IPS DF 6.9 (cell line): ENCODE measurements at regions not wholly inside any gene's neighbourhood (a gene's known extent, or its start where the extent isn't known, plus 50 kb on each side); places are given as distances from the start of the nearest gene placed in this dataset.

Experiments used
- DNase-seq: peaks from one replicate; pipeline ENCODE4 v3.0.0-alpha.2; 2013; ENCODE audit warnings: low read depth, low spot score
- H3K27ac ChIP-seq: one replicate; pipeline ENCODE4 v1.5.1; 2013; ENCODE audit warnings: low read length, control low read depth
- H3K27me3 ChIP-seq: 2 replicates; pipeline ENCODE4 v1.6.1; 2013; ENCODE audit warnings: mild to moderate bottlenecking, low read length; ENCODE audit not compliant: control insufficient read depth, insufficient read depth
- H3K36me3 ChIP-seq: 2 replicates; pipeline ENCODE4 v1.6.1; 2013; ENCODE audit warnings: low read length; ENCODE audit not compliant: control insufficient read depth, insufficient read depth
- H3K4me1 ChIP-seq: 2 replicates; pipeline ENCODE4 v1.6.1; 2013; ENCODE audit warnings: low read length; ENCODE audit not compliant: control insufficient read depth, insufficient read depth
- H3K4me3 ChIP-seq: 2 replicates; pipeline ENCODE4 v1.5.1; 2013; ENCODE audit warnings: mild to moderate bottlenecking, low read length
- H3K9me3 ChIP-seq: 2 replicates; pipeline ENCODE4 v1.6.1; 2013; ENCODE audit warnings: low read length, inconsistent platforms; ENCODE audit not compliant: control insufficient read depth, insufficient read depth
- WGBS: extraction: QIAGEN DNeasy Blood & Tissue Kit; methylation state at CpG from one replicate; pipeline ENCODE4 v1.1.7; 2013; ENCODE audit warnings: mixed read lengths, missing lambda C conversion rate; ENCODE audit not compliant: insufficient read length, insufficient coverage; 5-methylcytosine and 5-hydroxymethylcytosine counted together

DNA sequence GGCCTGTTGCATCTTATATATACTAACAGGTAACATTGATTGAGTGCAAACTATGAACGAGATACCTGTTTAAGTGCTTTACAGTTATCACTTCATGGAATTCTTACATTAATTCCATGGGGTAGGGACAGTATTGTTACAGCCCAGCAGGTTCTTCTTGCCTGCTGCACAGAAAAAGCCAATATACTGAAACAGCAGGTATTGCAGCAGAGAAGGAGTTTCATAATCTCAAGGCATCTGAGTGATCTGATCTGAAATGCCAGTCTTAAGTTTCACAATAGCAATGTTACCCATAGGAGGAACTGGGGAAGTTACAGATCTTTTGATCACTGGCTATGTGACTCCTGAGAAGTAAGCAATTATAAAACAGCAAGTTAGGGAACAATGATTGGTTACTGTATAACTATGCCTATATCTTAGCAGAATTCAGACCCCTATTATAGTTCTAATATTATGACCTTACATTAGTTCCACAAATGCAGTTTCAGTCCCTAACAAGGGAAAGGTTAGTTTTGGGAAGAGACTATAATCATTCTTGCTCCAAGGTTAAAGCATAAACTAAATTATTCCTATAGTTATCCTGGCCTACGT lies 126.5 kb upstream of the BNC2 start:
- no peak for DNase-seq
- Histone ChIP-seq H3K9me3 (no peaks in the 10 kb centered on the region), H3K4me1 (no peaks in the 10 kb centered on the region), H3K27me3 (no peaks in the 10 kb centered on the region), H3K4me3 (no peak overlapping the region), H3K27ac (no peak overlapping the region), H3K36me3 (no peaks in the 10 kb centered on the region)
- no CpG with 5 or more reads among the region's 2 CpGs for WGBS

- Histone ChIP-seq H3K27ac (no peak overlapping the region), H3K4me3 (no peak overlapping the region), H3K4me1 (no peaks in the 10 kb centered on the region), H3K36me3 (no peaks in the 10 kb centered on the region), H3K9me3 (no peaks in the 10 kb centered on the region), H3K27me3 (no peaks in the 10 kb centered on the region)
- DNase-seq = no peak
- WGBS = no CpG with 5 or more reads among the region's 2 CpGs
These were observed 121.7 kb upstream of the BNC2 start for GRCh38 chr9:16992138-16992537.

DNA sequence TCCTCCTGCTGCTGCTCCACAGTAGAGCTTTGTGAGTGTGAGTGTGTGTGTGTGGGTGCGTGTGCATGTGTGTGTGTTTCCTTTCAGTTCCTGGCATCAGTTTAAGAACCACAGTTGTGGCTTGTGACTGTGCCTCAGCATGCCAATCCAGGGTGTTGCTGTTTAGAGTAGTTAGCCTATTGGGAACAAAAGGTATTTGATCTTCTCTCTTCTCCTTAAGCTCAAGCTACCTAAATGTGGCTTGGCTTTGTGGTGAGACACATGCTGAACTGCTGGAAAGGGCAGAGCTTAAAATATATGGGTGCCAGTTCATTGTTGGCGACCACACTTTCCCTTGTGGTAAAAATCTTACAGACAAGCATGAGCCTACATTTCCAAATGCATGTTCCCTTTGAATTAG lies 116.6 kb upstream of the BNC2 start:
- Histone ChIP-seq H3K4me3 (no peak overlapping the region), H3K9me3 (no peaks in the 10 kb centered on the region), H3K4me1 (0 out of 2 replicates have a peak, but pooled peaks cover 2% of the 10 kb centered on the region), H3K36me3 (no peaks in the 10 kb centered on the region), H3K27me3 (no peaks in the 10 kb centered on the region), H3K27ac (no peak overlapping the region)
- WGBS = no CpG with 5 or more reads among the region's 2 CpGs
- DNase-seq = no peak

GRCh38 chr9:16986556-16986955 lies 116.1 kb upstream of the BNC2 start:
- H3K27ac ChIP-seq = no peak overlapping the region
- no peaks in the 10 kb centered on the region for H3K9me3 ChIP-seq

GRCh38 chr9:16985559-16986348 lies 115.3 kb upstream of the BNC2 start:
- Histone ChIP-seq H3K27ac (no peak overlapping the region), H3K27me3 (no peaks in the 10 kb centered on the region), H3K4me3 (no peak overlapping the region), H3K36me3 (no peaks in the 10 kb centered on the region), H3K4me1 (0 out of 2 replicates have a peak, but pooled peaks cover 2% of the 10 kb centered on the region), H3K9me3 (no peaks in the 10 kb centered on the region)
- DNase-seq = no peak
- no CpG with 5 or more reads among the region's 12 CpGs for WGBS

More at GRCh38 chr9:16986556-16986955, 116.1 kb upstream of the BNC2 start:
- Histone ChIP-seq H3K4me1 (0 out of 2 replicates have a peak, but pooled peaks cover 2% of the 10 kb centered on the region), H3K36me3 (no peaks in the 10 kb centered on the region), H3K27me3 (no peaks in the 10 kb centered on the region), H3K4me3 (no peak overlapping the region)
- no CpG with 5 or more reads among the region's 4 CpGs for WGBS
- no peak for DNase-seq

DNA sequence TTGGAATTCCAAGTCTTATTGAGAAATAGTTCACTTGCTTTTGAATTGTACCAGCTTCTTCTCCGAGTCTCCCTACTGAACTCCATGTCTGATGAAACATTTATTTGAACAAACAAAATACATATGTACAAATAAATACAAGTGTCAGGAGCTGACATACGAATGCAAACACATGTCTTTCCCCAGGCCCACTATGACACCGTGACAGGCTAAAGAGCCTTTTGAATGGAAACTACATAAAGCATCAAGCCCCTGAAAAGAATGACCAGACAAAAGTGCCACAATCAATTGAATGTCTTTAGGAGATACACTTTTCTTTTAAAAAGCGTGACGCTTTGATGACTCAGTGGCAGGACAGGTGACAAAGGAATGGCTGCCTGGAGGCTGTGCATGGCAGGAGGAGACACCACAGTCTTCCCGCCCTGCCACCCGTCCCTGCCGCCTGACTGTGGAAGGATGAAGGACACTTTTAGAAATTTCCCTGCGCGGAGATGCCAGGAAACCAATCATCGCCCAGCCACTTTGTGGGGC lies 112.4 kb upstream of the BNC2 start:
- no CpG with 5 or more reads among the region's 11 CpGs for WGBS
- DNase-seq = no peak

DNA sequence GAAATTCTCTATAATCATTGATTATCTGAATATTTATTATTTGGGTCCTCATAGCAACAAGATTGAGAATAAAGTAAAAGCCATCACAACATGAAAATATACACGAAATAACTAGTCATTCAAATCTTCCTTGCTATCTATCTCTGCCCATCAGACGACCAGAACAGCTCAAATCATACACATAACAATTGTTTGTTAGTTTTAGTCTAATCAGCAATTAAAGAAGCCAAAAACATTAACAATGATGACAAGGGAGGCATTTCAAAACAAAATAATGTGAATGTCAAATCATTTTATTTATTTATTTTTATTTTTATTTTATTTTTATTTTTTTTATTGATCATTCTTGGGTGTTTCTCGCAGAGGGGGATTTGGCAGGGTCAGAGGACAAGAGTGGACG lies 106.0 kb upstream of the BNC2 start:
- Histone ChIP-seq H3K27ac (no peak overlapping the region), H3K27me3 (no peaks in the 10 kb centered on the region), H3K9me3 (no peaks in the 10 kb centered on the region), H3K4me3 (no peak overlapping the region), H3K36me3 (no peaks in the 10 kb centered on the region), H3K4me1 (no peaks in the 10 kb centered on the region)
- no CpG with 5 or more reads among the region's 4 CpGs for WGBS
- no peak for DNase-seq

More for the DNA sequence above, 112.4 kb upstream of the BNC2 start:
- H3K27me3 ChIP-seq = no peaks in the 10 kb centered on the region
- H3K9me3 ChIP-seq = no peaks in the 10 kb centered on the region
- H3K36me3 ChIP-seq = no peaks in the 10 kb centered on the region
- no peak overlapping the region for H3K4me3 ChIP-seq
- H3K4me1 ChIP-seq = 0 out of 2 replicates have a peak, but pooled peaks cover 2% of the 10 kb centered on the region
- H3K27ac ChIP-seq = no peak overlapping the region

DNA sequence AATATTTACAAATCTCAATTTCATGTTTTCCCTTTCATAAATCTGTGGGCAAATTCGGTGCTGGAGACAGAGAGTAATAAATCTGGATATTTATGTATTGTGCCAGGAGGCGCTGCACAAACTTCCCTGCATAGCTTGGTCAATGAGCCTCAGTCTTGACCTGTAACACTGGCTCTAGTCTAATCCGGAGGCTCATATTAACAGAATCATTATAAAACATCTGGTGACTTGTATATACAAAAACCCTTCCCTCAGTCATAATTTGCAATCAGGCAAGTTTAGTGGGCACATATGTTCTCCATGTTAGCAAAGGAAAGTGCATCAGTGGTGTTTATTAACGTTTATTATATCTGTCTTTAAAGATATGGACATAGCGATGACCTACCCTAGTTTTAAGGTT lies 104.0 kb upstream of the BNC2 start:
- Histone ChIP-seq H3K4me1 (no peaks in the 10 kb centered on the region), H3K27ac (no peak overlapping the region), H3K4me3 (no peak overlapping the region), H3K36me3 (no peaks in the 10 kb centered on the region), H3K9me3 (no peaks in the 10 kb centered on the region), H3K27me3 (no peaks in the 10 kb centered on the region)
- WGBS = no CpG with 5 or more reads among the region's 5 CpGs
- no peak for DNase-seq

DNA sequence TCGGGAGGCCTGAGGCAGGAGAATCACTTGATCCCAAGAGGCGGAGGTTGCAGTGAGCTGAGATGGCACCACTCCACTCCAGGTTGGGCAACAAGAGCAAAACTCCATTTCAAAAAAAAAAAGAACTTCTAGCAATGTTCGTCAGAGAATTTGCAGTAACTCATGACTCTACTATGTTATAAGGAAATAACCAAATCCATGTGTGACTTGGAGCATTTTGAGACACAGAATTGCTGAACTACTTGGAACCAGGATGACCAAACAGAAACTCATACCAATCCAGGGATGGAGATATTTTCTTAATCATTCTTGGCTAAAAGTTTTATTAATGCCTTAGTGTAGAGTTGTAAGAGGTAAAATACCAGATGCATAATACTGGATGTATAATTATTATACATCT lies 99.9 kb upstream of the BNC2 start:
- Histone ChIP-seq H3K9me3 (no peaks in the 10 kb centered on the region), H3K27ac (no peak overlapping the region), H3K27me3 (no peaks in the 10 kb centered on the region), H3K36me3 (no peaks in the 10 kb centered on the region), H3K4me1 (no peaks in the 10 kb centered on the region), H3K4me3 (no peak overlapping the region)
- DNase-seq = no peak
- WGBS = no CpG with 5 or more reads among the region's 3 CpGs

DNA sequence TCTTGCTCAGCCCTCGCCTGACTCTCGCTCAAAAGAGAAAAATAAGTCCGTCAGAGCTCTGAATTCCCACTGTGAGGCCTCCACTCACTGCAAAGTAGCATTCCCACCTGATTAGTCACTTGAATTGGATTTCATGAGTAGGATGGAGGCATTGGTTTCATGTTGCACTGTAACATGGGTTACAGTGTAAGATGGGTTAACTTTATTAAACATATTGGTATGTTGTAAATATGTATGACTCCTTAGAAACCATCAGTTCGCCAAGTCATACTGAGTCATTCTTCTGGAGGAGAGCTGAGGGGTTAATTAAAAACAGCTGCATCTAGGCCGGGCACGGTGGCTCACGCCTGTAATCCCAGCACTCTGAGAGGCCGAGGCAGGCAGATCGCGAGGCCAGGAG lies 93.8 kb upstream of the BNC2 start:
- Histone ChIP-seq H3K4me1 (no peaks in the 10 kb centered on the region), H3K27me3 (no peaks in the 10 kb centered on the region), H3K36me3 (no peaks in the 10 kb centered on the region), H3K9me3 (no peaks in the 10 kb centered on the region), H3K27ac (no peak overlapping the region), H3K4me3 (no peak overlapping the region)
- DNase-seq = no peak
- no CpG with 5 or more reads among the region's 10 CpGs for WGBS
